Fibroblast of lung (primary cell): ENCODE measurements at regions not wholly inside any gene's neighbourhood (a gene's known extent, or its start where the extent isn't known, plus 50 kb on each side); places are given as distances from the start of the nearest gene placed in this dataset.

Experiments used
- DNase-seq, 2 donors: peaks; one replicate each; pipeline versions ENCODE4 v3.0.0 to v3.0.0-alpha.2; 2010; ENCODE audit warnings: low read depth in 2 of 2
- H2AFZ ChIP-seq: 2 replicates; pipeline ENCODE4 v1.5.1; 2012; ENCODE audit warnings: low read length, control low read depth, inconsistent platforms
- H3K27ac ChIP-seq: 2 replicates; pipeline ENCODE4 v1.5.1; 2011; ENCODE audit warnings: low read length, control low read depth; ENCODE audit not compliant: insufficient read depth
- H3K27me3 ChIP-seq: 2 replicates; pipeline ENCODE4 v1.5.1; 2011; ENCODE audit warnings: mild to moderate bottlenecking, low read length; ENCODE audit not compliant: control insufficient read depth, insufficient read depth
- H3K36me3 ChIP-seq: 2 replicates; pipeline ENCODE4 v1.5.1; 2011; ENCODE audit warnings: low read length; ENCODE audit not compliant: control insufficient read depth, insufficient read depth
- H3K4me1 ChIP-seq: 2 replicates; pipeline ENCODE4 v1.5.1; 2011; ENCODE audit warnings: low read length; ENCODE audit not compliant: control insufficient read depth, insufficient read depth; ENCODE audit errors: extremely low read depth
- H3K4me2 ChIP-seq: 2 replicates; pipeline ENCODE4 v1.5.1; 2011; ENCODE audit warnings: low read length, control low read depth; ENCODE audit not compliant: insufficient read depth; ENCODE audit errors: extremely low read depth
- H3K4me3 ChIP-seq, 4 experiments: fragments of 200-600 bp in 1 of 4; sonication (generic) in 1 of 4; replicated peaks in 1 of 4; 2 replicates each; pipeline ENCODE4 v1.5.1; 2011 to 2016; ENCODE audit warnings: low read length in 4 of 4, low read depth in 3 of 4, mild to moderate bottlenecking in 3 of 4, control low read depth in 2 of 4, inconsistent platforms in 1 of 4, mixed read lengths in 1 of 4; ENCODE audit not compliant: insufficient read depth in 1 of 4; ENCODE audit errors: control extremely low read depth in 1 of 4
- H3K79me2 ChIP-seq: 2 replicates; pipeline ENCODE4 v1.5.1; 2012; ENCODE audit warnings: mild to moderate bottlenecking, low read length, inconsistent platforms; ENCODE audit not compliant: control insufficient read depth, insufficient read depth
- H3K9ac ChIP-seq: 2 replicates; pipeline ENCODE4 v1.5.1; 2011; ENCODE audit warnings: mild to moderate bottlenecking, low read length, control low read depth; ENCODE audit not compliant: insufficient read depth
- H3K9me3 ChIP-seq: 2 replicates; pipeline ENCODE4 v1.5.1; 2012; ENCODE audit warnings: low read depth, low read length; ENCODE audit not compliant: control insufficient read depth, insufficient read depth
- H4K20me1 ChIP-seq: 2 replicates; pipeline ENCODE4 v1.5.1; 2011; ENCODE audit warnings: low read length; ENCODE audit not compliant: control insufficient read depth, insufficient read depth; ENCODE audit errors: extremely low read depth
- EZH2 ChIP-seq: IDR thresholded peaks from 2 replicates; pipeline ENCODE4 v1.5.1; 2012; ENCODE audit warnings: low read length, control low read depth, mild to moderate bottlenecking; ENCODE audit errors: missing control alignments
- TF ChIP-seq, protein P1 (sequence below), 2 donors: IDR thresholded peaks in 1 of 2; conservative IDR thresholded peaks in 1 of 2; 1 replicate in 1 of 2; 2 replicates in 1 of 2; pipeline ENCODE4 v1.5.1; 2011 to 2012; ENCODE audit warnings: low read length in 2 of 2, control low read depth in 1 of 2, inconsistent platforms in 1 of 2, low read depth in 1 of 2, mild to moderate bottlenecking in 1 of 2

DNA sequence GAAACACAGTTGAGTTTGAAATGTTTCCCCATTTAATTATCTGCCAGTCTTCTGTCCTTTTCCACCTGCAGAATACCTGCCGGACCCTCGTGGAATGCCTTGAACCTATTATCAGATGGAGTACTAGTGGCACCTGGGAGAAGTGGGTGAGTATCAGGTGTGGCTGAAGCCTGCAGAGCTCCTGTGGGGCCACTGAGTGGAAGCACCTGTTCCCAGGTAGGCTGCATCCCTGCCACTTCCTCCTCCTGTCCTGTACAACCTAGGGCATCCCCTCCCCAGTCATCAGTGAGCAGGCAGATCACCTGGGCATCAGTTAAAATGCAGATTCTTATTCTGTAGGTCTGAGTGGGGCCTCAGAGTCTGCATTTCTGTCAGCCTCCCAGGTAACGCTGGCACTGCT is 80.8 kb upstream of the BZW1 start:
- H3K27me3 ChIP-seq, result peaks cover 4% of the 10 kb centered on the region
- no peaks in the 10 kb centered on the region for H3K36me3 ChIP-seq
- H3K4me1 ChIP-seq, result peaks cover 3% of the 10 kb centered on the region
- no peak overlapping the region for H3K4me3 ChIP-seq
- no peaks in the 10 kb centered on the region for H4K20me1 ChIP-seq
- H3K79me2 ChIP-seq, result no peaks in the 10 kb centered on the region
- H3K4me2 ChIP-seq, result no peak overlapping the region
- no peak for DNase-seq
- H2AFZ ChIP-seq, result no peak overlapping the region
- TF ChIP-seq, protein P1, sequence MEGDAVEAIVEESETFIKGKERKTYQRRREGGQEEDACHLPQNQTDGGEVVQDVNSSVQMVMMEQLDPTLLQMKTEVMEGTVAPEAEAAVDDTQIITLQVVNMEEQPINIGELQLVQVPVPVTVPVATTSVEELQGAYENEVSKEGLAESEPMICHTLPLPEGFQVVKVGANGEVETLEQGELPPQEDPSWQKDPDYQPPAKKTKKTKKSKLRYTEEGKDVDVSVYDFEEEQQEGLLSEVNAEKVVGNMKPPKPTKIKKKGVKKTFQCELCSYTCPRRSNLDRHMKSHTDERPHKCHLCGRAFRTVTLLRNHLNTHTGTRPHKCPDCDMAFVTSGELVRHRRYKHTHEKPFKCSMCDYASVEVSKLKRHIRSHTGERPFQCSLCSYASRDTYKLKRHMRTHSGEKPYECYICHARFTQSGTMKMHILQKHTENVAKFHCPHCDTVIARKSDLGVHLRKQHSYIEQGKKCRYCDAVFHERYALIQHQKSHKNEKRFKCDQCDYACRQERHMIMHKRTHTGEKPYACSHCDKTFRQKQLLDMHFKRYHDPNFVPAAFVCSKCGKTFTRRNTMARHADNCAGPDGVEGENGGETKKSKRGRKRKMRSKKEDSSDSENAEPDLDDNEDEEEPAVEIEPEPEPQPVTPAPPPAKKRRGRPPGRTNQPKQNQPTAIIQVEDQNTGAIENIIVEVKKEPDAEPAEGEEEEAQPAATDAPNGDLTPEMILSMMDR (conservative IDR thresholded peaks at IDR 0.05 in 1 of 2, IDR thresholded peaks at IDR 0.05 in 1 of 2; ENCODE audit: low read depth in 1 of 2, low read length in 2 of 2), result no peak
- TF ChIP-seq EZH2, result no peak
- no peak overlapping the region for H3K27ac ChIP-seq
- no peaks in the 10 kb centered on the region for H3K9me3 ChIP-seq
- H3K9ac ChIP-seq, result no peak overlapping the region

DNA sequence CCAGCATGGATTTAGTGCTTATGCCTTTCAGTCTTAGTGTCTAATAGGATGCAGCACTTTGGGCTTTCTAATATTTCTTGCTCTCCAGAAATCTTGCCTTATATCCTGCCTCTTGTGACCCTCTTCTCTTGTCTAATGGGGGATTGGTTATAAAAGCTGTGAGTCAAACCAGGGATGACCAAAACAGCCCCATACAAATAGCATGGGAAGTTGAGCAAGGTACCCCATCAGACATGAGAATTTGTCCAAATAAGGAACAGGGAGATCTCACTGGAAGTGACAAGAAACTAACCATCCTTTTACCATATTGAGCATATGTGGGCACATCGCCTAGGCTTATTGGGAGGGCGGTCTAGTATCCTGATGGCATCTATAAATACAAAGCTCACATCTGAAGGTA is 78.8 kb upstream of the BZW1 start:
- H3K27me3 ChIP-seq, result no peaks in the 10 kb centered on the region
- TF ChIP-seq, protein P1 (conservative IDR thresholded peaks at IDR 0.05 in 1 of 2, IDR thresholded peaks at IDR 0.05 in 1 of 2; ENCODE audit: low read depth in 1 of 2, low read length in 2 of 2), result no peak
- no peak for TF ChIP-seq EZH2
- DNase-seq, result no peak
- H3K4me3 ChIP-seq, result no peak overlapping the region
- peaks cover 5% of the 10 kb centered on the region for H3K4me1 ChIP-seq
- H3K27ac ChIP-seq, result no peak overlapping the region
- no peak overlapping the region for H2AFZ ChIP-seq
- H3K9me3 ChIP-seq, result no peaks in the 10 kb centered on the region
- no peaks in the 10 kb centered on the region for H4K20me1 ChIP-seq
- H3K9ac ChIP-seq, result no peak overlapping the region
- no peak overlapping the region for H3K4me2 ChIP-seq
- no peaks in the 10 kb centered on the region for H3K36me3 ChIP-seq
- no peaks in the 10 kb centered on the region for H3K79me2 ChIP-seq

DNA sequence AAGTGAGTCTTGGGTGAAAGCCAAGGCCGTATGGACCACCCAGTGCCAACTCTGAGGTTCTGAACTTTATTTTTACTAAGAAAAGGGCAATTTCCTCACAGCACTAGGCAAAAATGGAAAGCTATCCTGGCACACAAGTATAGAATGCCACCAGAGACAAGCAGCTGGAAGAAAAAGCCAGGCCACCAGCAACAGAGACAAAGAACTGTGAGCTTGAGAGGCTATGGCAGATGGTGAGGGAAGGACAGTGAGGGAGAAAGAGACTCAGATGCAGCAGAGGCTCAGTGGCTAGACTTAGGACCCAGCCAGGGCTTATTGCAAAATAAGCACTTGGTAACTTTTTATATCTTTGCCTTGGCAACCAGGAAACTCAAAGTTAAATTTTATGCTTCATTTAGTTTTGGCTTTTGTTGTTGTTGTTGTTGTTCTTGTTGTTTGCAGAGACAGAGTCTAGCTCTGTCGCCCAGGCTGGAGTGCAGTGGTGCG is 78.0 kb upstream of the BZW1 start:
- Histone ChIP-seq H3K79me2 (no peaks in the 10 kb centered on the region), H3K27me3 (no peaks in the 10 kb centered on the region), H3K36me3 (no peaks in the 10 kb centered on the region), H3K9ac (no peak overlapping the region), H3K4me2 (no peak overlapping the region), H3K4me1 (peaks cover 5% of the 10 kb centered on the region), H2AFZ (no peak overlapping the region), H3K4me3 (no peak overlapping the region), H3K27ac (no peak overlapping the region), H3K9me3 (no peaks in the 10 kb centered on the region), H4K20me1 (no peaks in the 10 kb centered on the region)
- DNase-seq, result no peak
- no peak for TF ChIP-seq EZH2
- TF ChIP-seq, protein P1 (conservative IDR thresholded peaks at IDR 0.05 in 1 of 2, IDR thresholded peaks at IDR 0.05 in 1 of 2; ENCODE audit: low read depth in 1 of 2, low read length in 2 of 2), result no peak
